Gastrocnemius medialis (tissue), 4 donors: ENCODE measurements at regions not wholly inside any gene's neighbourhood (a gene's known extent, or its start where the extent isn't known, plus 50 kb on each side); places are given as distances from the start of the nearest gene placed in this dataset.
A peak's percentile ranks its signal among the peaks of the same experiment; 100 is the strongest.

ENCODE experiments used
- ATAC-seq, 2 donors: fragments of 150-250 bp; one replicate each; pipeline ENCODE4 v1.9.1; 2016
- DNase-seq, 2 donors: peaks; one replicate each; pipeline ENCODE4 v3.0.0-alpha.2; 2019
- H3K27ac ChIP-seq, 4 donors: fragments of 200-600 bp; sonication (generic); 1 replicate in 1 of 4; 2 replicates in 3 of 4; pipeline ENCODE4 v1.5.1; 2016 to 2018; ENCODE audit warnings: mild to moderate bottlenecking in 2 of 4, moderate library complexity in 1 of 4
- H3K27me3 ChIP-seq, 3 donors: fragments of 200-600 bp; sonication (generic) in 2 of 3; 1 replicate in 1 of 3; 2 replicates in 2 of 3; pipeline versions ENCODE4 v1.5.1 to v1.6.0; 2016 to 2019; ENCODE audit warnings: mild to moderate bottlenecking in 1 of 3, moderate library complexity in 1 of 3
- H3K36me3 ChIP-seq, 2 donors: fragments of 200-600 bp; sonication (generic) in 1 of 2; one replicate each; pipeline ENCODE4 v1.5.1; 2017 to 2018
- H3K4me1 ChIP-seq, 2 donors: fragments of 200-600 bp; sonication (generic) in 1 of 2; one replicate each; pipeline ENCODE4 v1.5.1; 2016 to 2017; ENCODE audit warnings: mild to moderate bottlenecking in 2 of 2
- H3K4me3 ChIP-seq, 4 donors: fragments of 200-600 bp; sonication (generic) in 3 of 4; 1 replicate in 1 of 4; 2 replicates in 3 of 4; pipeline ENCODE4 v1.5.1; 2016 to 2019; ENCODE audit warnings: mild to moderate bottlenecking in 2 of 4
- H3K9me3 ChIP-seq, 3 donors: fragments of 200-600 bp; sonication (generic) in 2 of 3; 1 replicate in 1 of 3; 2 replicates in 2 of 3; pipeline ENCODE4 v1.5.1; 2016 to 2019
- POLR2A ChIP-seq, 2 donors: fragments of 450-650 bp; IDR thresholded peaks; one replicate each; pipeline ENCODE4 v1.6.1; 2017; ENCODE audit warnings: antibody characterized with exemption in 2 of 2, mild to moderate bottlenecking in 2 of 2, moderate library complexity in 2 of 2
- in situ Hi-C, 4 donors: fragments of 200-750 bp; cut with MboI; loops; one replicate each; pipeline versions ENCODE4 v1.15.0 to v1.8.0; 2017; ENCODE audit warnings: low sequenced_read_pairs in 4 of 4
- intact Hi-C: fragments of 100-400 bp; cut with DNase I; formaldehyde crosslinking; loops from one replicate; pipeline ENCODE4 v1.15.1; 2023; ENCODE audit warnings: low total_unique reads
- TF ChIP-seq, protein P1 (sequence below), 5 experiments: fragments of 450-650 bp in 3 of 5; fragments of 200-600 bp in 2 of 5; sonication (generic) in 2 of 5; IDR thresholded peaks in 4 of 5; conservative IDR thresholded peaks in 1 of 5; 1 replicate in 4 of 5; 2 replicates in 1 of 5; pipeline ENCODE4 v1.5.1; 2016 to 2019; ENCODE audit warnings: antibody characterized with exemption in 5 of 5, mild to moderate bottlenecking in 3 of 5, moderate library complexity in 3 of 5

GRCh38 chr12:90515199-90516175 lies 439.5 kb downstream of the CCER1 start:
- peaks cover 0 to 2% of the 10 kb centered on the region in 2 donors for H3K4me1 ChIP-seq
- in situ Hi-C loops (no loop called here), intact Hi-C loops (no loop called here)
- no peaks in the 10 kb centered on the region for H3K27me3 ChIP-seq
- H3K4me3 ChIP-seq = no peak overlapping the region
- H3K36me3 ChIP-seq = no peaks in the 10 kb centered on the region
- ATAC-seq (no peak), DNase-seq (no peak)
- H3K27ac ChIP-seq = no peak overlapping the region
- TF ChIP-seq, protein P1, sequence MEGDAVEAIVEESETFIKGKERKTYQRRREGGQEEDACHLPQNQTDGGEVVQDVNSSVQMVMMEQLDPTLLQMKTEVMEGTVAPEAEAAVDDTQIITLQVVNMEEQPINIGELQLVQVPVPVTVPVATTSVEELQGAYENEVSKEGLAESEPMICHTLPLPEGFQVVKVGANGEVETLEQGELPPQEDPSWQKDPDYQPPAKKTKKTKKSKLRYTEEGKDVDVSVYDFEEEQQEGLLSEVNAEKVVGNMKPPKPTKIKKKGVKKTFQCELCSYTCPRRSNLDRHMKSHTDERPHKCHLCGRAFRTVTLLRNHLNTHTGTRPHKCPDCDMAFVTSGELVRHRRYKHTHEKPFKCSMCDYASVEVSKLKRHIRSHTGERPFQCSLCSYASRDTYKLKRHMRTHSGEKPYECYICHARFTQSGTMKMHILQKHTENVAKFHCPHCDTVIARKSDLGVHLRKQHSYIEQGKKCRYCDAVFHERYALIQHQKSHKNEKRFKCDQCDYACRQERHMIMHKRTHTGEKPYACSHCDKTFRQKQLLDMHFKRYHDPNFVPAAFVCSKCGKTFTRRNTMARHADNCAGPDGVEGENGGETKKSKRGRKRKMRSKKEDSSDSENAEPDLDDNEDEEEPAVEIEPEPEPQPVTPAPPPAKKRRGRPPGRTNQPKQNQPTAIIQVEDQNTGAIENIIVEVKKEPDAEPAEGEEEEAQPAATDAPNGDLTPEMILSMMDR (IDR thresholded peaks at IDR 0.05 in 4 of 5, conservative IDR thresholded peaks at IDR 0.05 in 1 of 5) = no peak
- no peak for TF ChIP-seq POLR2A (IDR thresholded peaks at IDR 0.05)
- no peaks in the 10 kb centered on the region for H3K9me3 ChIP-seq

DNA sequence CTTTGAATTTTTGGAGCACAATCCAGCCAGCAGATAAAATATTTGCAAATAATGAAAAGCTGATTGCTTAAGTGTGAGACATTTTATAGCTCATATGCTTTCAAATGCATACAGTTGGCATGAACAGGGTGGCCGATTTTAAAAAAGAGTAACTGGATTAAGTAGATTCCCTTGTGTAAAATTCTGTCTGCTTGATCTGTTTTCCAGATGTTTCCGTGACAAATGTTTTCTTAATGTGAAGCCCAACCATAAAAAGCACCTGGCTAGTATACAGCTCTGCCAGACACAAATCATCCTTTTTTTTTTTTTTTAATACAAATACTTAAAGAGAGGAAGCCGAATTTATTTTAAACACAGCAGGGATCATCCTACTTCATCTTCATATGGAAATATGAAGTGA lies 440.7 kb downstream of the CCER1 start:
- DNase-seq = no peak
- TF ChIP-seq, protein P1 (IDR thresholded peaks at IDR 0.05 in 4 of 5, conservative IDR thresholded peaks at IDR 0.05 in 1 of 5) = no peak
- TF ChIP-seq POLR2A (IDR thresholded peaks at IDR 0.05) = no peak
- Histone ChIP-seq H3K27ac (no peak overlapping the region), H3K4me3 (no peak overlapping the region), H3K36me3 (no peaks in the 10 kb centered on the region), H3K27me3 (no peaks in the 10 kb centered on the region), H3K4me1 (peaks cover 0 to 2% of the 10 kb centered on the region in 2 donors), H3K9me3 (no peaks in the 10 kb centered on the region)
- in situ Hi-C loops (no loop called here), intact Hi-C loops (no loop called here)
- ATAC-seq = peak in 1 of 2 donors; percentile 23

GRCh38 chr12:90512518-90512917 lies 442.5 kb downstream of the CCER1 start:
- Histone ChIP-seq H3K4me1 (peaks cover 0 to 2% of the 10 kb centered on the region in 2 donors), H3K9me3 (no peaks in the 10 kb centered on the region), H3K27me3 (no peaks in the 10 kb centered on the region), H3K4me3 (no peak overlapping the region), H3K27ac (no peak overlapping the region), H3K36me3 (no peaks in the 10 kb centered on the region)
- TF ChIP-seq, protein P1 (IDR thresholded peaks at IDR 0.05 in 4 of 5, conservative IDR thresholded peaks at IDR 0.05 in 1 of 5) = no peak
- TF ChIP-seq POLR2A (IDR thresholded peaks at IDR 0.05) = no peak
- DNase-seq = no peak
- no peak for ATAC-seq
- intact Hi-C loops = no loop called here
- in situ Hi-C loops = no loop called here

DNA sequence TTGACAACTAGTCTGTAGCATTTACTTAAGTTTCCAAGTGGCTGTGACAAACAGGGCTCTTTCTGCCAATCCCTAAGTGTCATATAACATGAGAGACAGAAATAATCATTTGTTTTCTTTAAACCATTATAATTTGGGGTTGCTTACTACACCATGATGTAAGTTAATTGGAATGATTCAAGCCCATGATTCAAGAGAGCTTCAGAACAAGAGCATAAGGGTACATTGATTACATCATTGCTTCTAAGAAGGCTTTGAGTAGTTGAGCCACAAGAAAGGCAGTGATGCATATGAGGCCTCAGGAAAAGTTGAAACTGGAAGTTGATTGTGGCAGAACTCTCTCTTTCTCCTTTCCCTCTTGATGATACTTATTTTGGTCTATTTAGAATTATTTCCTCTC lies 444.0 kb downstream of the CCER1 start:
- in situ Hi-C loops = no loop called here
- DNase-seq (no peak), ATAC-seq (no peak)
- intact Hi-C loops = no loop called here
- H3K36me3 ChIP-seq = no peaks in the 10 kb centered on the region
- no peak overlapping the region for H3K4me3 ChIP-seq
- H3K27me3 ChIP-seq = no peaks in the 10 kb centered on the region
- H3K4me1 ChIP-seq = peaks cover 0 to 2% of the 10 kb centered on the region in 2 donors
- TF ChIP-seq, protein P1 (IDR thresholded peaks at IDR 0.05 in 4 of 5, conservative IDR thresholded peaks at IDR 0.05 in 1 of 5) = no peak
- no peak for TF ChIP-seq POLR2A (IDR thresholded peaks at IDR 0.05)
- no peak overlapping the region for H3K27ac ChIP-seq
- H3K9me3 ChIP-seq = no peaks in the 10 kb centered on the region
